ENCODE measurements at regions not wholly inside any gene's neighbourhood (a gene's known extent, or its start where the extent isn't known, plus 50 kb on each side); places are given as distances from the start of the nearest gene placed in this dataset.

DNA sequence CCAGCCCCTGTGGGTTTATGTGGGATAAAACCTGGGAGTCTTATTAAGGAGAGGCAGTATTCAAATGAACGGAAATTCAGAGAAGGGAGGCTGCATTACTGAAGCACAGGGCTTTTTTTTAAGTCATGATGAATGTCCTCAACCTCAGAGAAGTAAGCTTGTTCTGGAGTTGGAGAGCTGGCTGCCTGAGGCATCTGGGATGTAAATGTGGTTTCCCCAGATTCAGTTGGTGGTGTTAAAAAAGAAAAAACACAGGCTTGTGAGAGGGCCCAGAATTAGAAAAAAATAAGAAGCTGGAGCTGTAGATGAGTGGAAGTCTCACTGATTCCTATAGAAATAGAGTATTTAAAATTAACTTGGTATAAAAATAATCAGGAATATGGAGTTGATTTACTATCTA is 64.0 kb upstream of the GPR12 start:
- TF ChIP-seq ZFX (IDR thresholded peaks at IDR 0.05): no peak
- TF ChIP-seq, protein P1, sequence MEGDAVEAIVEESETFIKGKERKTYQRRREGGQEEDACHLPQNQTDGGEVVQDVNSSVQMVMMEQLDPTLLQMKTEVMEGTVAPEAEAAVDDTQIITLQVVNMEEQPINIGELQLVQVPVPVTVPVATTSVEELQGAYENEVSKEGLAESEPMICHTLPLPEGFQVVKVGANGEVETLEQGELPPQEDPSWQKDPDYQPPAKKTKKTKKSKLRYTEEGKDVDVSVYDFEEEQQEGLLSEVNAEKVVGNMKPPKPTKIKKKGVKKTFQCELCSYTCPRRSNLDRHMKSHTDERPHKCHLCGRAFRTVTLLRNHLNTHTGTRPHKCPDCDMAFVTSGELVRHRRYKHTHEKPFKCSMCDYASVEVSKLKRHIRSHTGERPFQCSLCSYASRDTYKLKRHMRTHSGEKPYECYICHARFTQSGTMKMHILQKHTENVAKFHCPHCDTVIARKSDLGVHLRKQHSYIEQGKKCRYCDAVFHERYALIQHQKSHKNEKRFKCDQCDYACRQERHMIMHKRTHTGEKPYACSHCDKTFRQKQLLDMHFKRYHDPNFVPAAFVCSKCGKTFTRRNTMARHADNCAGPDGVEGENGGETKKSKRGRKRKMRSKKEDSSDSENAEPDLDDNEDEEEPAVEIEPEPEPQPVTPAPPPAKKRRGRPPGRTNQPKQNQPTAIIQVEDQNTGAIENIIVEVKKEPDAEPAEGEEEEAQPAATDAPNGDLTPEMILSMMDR (conservative IDR thresholded peaks at IDR 0.05): no peak
- H3K27ac ChIP-seq: no peak overlapping the region

DNA sequence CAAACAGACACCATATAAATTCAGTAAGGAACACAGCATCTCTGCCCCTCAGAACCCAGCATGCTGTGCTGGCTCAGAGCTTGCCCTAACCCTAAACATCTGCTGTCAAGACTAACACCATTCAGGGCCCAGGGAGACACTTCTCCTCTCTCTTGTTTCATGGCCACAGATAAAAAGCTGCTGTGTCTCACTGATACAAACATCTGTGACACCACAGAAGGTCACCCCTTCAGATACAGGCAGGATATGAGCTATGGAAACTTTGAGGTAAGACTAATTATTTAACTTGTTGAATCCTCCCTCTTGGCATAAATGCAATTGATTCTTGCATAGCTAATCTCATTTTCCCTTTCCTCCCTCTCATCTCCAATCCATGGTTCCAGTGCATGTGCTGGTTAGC is 61.6 kb upstream of the GPR12 start:
- TF ChIP-seq ZFX (IDR thresholded peaks at IDR 0.05): no peak
- TF ChIP-seq, protein P1 (conservative IDR thresholded peaks at IDR 0.05): no peak
- H3K27ac ChIP-seq: no peak overlapping the region

DNA sequence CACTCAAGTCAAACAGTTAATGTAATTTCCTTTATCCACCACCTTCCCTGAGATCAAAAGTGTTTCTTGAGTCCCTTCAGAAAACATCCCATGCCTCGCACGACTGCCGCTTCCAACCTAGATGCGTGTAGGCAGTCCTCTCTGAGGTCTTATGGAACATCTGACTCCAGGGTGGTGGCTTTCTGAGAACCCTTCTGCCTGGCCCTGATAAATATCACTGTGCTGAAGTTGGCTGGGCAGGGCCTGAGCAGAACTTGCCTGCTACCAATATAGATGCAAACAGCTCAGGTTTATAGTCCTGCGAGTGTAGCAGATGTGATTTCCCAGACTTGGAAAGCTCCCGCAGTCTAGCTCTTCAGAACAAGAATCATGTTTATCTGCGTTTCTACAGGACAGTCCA is 61.1 kb upstream of the GPR12 start:
- no peak overlapping the region for H3K27ac ChIP-seq
- TF ChIP-seq, protein P1 (conservative IDR thresholded peaks at IDR 0.05): no peak
- TF ChIP-seq ZFX (IDR thresholded peaks at IDR 0.05): no peak

DNA sequence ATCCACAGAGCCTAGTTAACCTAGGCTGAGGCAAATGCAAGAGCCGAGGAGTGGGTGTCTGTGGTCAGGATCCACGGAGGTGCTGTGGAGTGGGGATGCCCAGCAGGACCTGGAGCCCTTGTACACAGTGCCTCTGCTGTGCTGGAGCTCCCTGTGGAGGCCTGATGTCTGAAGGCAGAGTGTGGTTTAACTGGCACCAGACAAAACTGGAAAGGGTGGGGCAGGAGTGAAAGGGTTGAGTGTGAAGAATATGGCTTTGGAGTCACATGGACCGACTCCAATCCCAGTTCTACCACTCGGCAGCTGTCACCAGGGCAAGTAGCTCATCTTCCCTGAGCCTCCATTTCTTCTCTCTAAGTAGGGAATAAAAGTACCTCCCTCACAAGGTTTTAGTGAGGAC is 60.3 kb upstream of the GPR12 start:
- H3K27ac ChIP-seq: no peak overlapping the region
- no peak for TF ChIP-seq ZFX (IDR thresholded peaks at IDR 0.05)
- TF ChIP-seq, protein P1 (conservative IDR thresholded peaks at IDR 0.05): no peak

DNA sequence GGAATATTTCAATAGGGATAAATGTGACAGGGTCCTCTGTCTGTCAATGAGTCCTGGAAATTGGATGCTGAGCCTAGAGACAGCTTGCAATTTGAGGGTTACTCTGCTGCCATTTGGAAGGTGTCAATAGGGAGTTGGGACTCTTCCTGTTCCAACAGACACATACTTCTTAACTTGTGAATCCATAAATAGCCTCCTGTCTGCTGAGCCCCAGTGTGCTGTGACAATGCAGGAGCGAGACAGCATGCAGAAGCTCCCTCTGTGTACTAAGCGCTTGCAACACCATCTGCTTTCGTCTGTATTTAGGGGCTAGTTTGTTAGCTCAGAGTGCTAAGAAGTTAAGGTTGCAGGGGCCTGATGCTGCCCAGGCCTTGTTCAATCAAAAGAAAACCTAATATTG is 58.5 kb upstream of the GPR12 start:
- TF ChIP-seq ZFX (IDR thresholded peaks at IDR 0.05): no peak; the same call in 1 of the 2 replicates
- TF ChIP-seq, protein P1 (conservative IDR thresholded peaks at IDR 0.05): no peak
- no peak overlapping the region for H3K27ac ChIP-seq

DNA sequence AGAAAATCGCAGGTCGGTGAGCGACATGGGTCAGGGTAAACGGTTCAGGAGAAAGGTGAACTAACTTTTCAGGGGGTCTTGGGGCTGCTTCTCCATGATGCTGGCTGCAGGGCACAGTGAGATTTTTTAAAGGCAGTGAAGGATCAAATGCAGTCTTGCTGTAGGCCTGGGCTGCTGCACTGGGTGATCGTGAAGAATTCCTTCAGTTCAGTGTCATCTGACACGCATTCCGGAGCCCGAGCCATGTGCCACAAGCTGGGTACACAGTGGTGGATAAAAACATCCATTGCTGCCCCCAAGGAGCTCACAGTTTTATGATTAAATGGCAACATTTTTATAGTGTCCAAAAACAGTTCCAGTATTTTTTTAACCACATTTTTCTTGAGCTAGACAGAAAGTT is 56.3 kb upstream of the GPR12 start:
- no peak overlapping the region for H3K27ac ChIP-seq
- TF ChIP-seq ZFX (IDR thresholded peaks at IDR 0.05): no peak
- TF ChIP-seq, protein P1 (conservative IDR thresholded peaks at IDR 0.05): no peak

DNA sequence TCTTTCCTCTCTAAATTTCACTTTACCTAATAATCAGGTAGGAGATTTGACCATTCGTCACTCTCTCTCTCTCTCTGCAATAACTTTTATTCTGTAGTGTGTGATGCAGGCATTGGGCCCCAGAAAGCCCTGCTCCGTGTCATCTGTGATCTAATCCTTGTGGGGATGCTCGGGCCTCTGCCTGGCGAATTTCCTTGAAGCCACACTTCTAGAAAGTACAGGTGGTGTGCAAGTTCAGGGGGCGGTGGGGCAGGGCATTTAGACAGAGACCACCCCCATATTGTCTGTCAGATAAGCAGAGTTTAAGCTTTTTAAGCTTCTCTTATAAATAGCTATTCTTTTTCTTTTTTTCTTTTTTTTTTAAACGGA is 53.4 kb upstream of the GPR12 start:
- H3K27ac ChIP-seq: no peak overlapping the region
- TF ChIP-seq, protein P1 (conservative IDR thresholded peaks at IDR 0.05): no peak
- no peak for TF ChIP-seq ZFX (IDR thresholded peaks at IDR 0.05)
